GM21529 (cell line): ENCODE measurements at regions not wholly inside any gene's neighbourhood (a gene's known extent, or its start where the extent isn't known, plus 50 kb on each side); places are given as distances from the start of the nearest gene placed in this dataset.
"Not testable (repeated sequence)": the region's sequence is repeated elsewhere in the genome, so short reads cannot be mapped to it uniquely, and the experiment has no call there.

ENCODE experiments used
- ATAC-seq: cut with Tn5 transposase; IDR thresholded peaks from one replicate; pipeline ENCODE4 v1.9.1; 2021; ENCODE audit not compliant: unreplicated experiment

DNA sequence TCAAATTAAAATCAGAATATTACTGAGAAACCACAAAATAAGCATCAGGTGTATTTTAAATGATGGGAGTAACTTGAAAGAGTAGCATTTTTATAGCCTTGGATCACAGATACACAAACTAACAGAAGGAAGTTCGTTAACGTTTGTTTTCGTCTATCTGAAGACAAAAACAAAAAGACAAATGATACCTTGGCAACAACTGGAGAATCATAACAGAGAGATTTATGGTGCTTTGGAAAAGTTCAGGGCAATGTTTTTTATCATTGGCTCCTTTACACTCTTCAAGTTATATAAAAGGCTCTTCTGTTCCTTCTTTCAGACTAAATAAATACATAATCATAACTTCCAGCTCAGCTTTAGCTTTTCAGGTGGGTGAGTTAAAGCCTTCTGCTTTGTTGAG is 128.1 kb upstream of the VLDLR start:
- no peak for ATAC-seq

DNA sequence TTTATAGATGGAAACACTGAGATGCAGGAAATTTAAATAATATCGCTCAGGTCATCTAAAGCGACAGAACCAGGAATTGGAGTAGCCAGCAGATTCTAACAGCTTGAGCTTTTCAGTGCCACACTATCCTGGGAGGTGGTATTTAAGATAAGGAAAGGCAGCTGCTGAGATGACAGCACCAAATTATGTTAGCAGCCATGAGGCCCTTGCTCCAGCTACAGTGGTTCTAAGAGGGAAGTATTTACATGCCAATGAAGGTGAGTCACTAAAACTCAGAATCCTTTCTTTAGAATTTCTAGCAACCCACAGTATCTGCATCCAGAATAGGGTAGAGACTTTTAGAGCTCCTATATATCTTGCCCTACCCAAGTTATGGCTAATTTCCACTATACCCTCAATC is 127.0 kb upstream of the VLDLR start:
- ATAC-seq: no peak

DNA sequence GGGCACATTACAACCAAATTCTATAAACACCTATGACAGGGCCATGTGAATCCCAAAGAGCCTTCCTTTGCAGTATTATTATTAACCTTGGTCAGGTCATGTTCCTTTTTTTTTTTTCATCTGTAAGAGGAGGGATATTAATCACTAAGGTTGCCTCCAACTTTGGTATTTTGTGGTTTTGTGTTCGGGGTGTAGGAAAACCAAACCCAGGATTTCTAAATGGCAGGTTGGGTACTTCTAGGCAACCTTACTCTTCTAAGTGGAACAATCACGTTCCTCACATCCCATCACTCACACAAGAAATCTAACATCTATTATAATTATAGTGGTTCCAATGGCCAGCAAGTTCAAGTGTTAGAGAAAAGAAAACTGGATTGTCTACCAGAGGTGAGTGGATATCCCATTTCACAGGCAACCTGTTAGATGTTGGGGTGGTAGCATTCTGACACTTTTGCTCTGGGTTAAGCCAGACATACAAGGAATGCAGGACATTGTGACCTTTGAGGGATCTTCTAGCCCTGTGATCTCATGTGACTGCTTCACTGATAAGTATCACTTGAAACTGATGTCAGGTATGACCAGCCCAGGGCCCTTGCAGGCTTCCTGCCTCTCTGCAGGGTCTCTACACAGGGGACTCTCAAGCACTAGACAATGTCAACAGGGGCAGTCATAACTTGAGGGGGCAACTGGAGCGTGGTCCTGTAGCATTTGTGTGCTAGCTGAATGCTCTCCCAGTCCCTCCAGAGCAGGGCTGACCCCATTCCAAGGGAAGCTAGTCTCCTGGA is 126.2 kb upstream of the VLDLR start:
- ATAC-seq: no peak

DNA sequence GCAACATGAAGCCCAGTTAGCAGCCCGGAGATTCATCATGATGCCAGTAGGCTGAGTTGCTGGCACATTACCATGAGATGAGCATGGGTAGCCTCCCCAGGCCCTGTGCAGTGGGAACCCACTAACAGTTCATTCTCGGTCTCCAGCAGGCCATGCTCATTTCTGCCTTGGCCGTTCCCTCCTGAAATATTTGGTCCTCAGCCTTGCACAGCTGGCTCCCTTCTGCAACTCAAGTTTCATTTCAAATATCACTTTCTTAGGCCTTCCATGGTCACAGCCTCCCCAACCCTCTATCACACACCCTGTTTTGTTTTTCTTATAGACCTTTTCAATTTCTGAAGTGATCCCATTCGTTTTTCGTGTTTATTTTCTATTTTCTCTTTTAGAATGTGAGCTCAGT is 125.4 kb upstream of the VLDLR start:
- ATAC-seq: no peak

DNA sequence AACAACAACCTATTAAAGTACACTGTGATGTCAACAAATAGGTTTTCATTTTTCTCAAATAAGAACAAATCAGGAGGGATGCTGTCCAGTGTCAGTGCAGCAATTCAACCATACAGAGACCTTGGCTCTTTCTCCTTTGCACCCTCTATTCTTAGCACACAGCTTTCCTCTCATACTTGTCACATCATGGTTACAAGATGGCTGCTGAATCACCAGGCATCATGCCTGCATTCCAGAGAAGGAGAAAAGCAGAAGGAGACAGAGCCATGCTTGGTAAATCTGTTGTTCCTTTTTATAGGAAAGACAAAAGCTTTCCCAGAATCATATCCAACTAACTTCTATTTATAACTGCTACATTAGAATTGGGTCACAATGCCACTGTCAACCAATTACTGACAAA is 124.7 kb upstream of the VLDLR start:
- no peak for ATAC-seq

DNA sequence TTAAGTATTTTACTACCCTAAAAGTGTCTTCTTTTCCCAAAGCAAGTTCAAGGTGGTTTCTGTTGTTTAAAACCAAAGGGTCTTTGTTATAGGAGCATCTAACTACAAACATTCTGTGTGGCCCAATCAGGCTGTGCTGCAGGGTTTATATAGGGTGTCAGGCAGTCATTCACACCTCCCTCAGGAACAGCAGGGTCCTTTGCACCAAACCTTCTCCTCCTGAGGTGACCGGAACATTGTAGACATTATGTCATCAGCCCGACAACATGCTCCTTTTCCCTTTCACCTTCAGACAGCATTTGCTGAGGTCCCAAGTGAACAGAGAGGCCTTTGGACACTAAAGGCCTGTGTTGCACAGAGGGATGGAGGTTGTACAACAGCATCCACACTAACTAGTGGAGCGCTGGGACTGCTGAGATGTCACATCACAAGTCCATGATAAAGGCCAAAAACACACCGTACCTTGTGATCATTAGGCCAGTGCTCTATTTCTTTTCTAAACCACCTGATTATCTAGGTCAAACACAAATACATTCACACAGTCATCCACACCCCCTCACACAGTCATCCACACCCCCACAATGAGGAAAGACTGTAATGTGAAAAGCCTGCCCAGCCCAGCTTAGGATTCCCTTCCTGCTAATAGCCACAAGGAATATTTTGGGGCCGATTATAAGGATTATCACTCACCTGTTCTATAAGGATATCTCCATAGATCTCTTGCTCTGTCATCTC is 123.8 kb upstream of the VLDLR start:
- ATAC-seq: no peak

DNA sequence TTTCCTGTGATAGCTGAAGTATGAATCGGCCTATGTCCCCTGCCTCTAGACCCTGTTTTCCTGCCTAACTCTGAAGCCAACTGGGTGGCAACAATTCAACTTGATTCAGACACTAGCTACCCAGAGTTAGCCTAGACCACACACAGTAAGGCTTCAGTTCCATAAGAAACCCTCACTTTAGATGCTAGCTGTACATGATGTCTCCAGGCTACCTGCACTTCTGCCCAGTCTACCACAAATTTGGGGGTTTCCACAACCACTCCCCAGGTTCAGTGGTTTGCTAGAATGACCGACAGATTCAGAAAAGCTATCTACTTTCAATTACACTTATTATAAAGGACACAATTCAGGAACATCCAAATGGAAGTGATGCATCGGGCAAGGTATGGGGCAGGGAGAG is 119.4 kb upstream of the VLDLR start:
- ATAC-seq: no peak

DNA sequence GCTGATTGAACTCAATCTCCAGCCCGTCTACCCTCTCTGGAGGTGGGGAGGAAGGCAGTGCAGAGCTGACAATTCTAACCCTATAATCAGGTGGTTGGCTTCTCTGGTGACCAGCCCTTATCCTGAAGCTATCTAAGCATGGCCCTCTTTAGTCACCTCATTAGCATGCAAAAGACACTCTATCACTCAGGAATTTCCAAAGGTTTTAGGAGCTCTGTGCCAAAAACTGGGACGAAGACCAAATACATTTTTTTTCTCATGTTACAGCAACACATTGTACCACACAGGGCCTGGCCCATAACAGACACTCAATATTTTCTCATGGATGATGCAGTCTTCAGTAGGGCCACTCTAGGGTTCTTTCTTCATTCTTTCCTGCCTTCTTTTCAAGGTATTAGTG is 118.8 kb upstream of the VLDLR start:
- ATAC-seq: no peak

DNA sequence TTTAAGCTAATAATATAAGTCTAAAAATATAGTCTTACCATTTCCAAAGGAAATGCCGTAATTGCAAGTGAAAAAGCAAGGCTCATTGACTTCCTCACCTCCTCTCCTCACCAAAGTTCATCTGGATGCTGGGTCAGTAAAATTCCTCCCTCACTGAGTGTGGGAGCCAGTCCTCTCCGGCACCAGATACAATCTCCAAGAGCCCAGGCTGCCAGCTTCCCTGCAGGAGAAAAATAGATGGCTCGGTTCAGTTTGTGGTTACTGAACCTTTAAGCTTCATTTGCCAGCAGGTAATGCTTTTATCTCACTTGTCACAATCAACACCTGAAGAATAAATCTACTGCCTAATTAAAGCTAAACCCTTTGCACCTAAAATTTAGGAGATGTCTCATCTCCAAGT is 115.3 kb upstream of the VLDLR start:
- no peak for ATAC-seq

DNA sequence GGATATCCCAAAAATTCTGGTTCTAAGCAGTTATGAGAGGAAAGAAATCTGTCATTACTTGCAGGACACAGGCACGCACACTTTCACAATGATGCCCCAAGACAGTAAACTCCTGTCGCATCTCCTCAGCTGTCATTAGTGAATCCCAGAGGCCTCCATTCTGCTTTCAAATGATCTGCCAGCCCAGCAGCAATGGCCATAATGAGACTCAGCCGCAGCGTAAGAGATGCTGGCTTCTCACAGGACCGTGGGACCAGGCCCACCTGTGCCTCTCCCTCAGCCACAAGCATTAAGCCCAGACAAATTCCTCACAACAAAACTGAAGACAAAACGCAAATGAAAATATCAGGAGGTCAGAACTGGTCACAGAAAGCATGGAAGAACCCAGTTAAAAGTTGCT is 98.0 kb upstream of the VLDLR start:
- ATAC-seq: no peak

DNA sequence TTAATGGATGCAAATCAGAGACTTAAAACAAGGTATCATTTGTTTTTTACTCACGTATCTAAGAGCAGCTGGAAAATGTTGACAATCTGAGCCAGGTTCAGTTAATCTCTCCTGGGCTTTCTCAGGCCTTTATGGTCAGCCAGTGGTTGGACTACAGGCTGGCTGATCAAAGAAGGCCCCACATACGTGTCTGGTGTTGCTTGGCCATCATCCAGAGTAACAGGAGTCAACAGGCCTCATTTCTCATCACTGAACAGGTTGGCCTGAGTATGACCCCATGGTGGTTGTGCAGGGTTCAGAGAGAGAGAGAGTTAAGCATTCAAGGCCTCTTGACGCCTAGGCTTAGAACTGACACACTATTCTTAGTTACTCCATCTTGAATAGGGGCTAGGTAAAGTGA is 97.0 kb upstream of the VLDLR start:
- no peak for ATAC-seq

DNA sequence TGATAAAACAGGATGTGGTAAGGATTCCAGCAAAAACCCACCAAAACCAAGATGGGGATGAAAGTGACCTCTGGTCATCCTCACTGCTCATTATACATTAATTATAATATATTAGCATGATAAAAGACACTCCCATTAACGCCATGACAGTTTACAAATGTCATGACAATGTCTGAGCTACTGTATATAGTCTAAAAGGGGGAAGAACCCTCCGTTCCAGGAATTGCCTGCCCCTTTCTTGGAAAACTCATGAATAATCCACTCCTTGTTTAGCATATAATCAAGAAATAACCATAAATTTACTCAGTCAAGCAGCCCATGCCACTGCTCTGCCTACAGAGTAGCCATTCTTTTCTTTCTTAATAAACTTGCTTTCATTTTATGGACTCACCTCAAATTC is 96.4 kb upstream of the VLDLR start:
- ATAC-seq: no peak

DNA sequence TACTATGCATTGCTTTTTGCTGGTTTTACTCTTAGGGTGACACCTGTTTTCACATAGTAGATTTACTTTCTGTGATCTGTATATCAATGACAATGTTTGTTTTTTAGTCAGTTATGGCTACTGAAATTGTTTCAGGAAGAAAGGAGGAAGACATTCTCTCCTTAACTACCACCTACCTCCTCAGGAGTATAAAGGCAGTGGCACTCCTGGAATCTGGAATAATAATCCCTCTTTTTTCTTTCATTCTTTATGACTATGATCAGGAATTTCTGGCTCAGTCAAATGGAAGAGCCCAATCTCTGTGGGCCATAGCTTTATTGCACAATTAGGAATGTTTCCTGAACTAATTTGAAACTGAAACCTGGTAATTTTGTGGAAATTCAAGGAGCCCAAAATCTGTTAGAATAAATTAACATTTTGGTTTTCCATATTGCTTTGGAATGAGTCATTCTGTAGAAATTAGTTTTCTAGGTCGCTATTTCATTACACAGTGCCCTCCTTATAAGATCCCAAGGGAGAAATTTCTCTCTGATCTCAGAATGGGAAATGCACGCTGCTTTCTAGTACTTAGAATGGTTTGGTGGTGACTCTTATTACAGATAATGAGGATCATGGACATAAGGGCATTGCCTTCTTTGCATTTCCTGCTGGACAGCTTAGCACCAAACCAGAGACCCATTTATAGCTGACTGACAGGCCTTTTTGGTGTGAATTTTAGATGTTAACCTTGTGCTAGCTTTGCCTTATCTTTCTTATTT is 95.3 kb upstream of the VLDLR start:
- ATAC-seq: no peak

DNA sequence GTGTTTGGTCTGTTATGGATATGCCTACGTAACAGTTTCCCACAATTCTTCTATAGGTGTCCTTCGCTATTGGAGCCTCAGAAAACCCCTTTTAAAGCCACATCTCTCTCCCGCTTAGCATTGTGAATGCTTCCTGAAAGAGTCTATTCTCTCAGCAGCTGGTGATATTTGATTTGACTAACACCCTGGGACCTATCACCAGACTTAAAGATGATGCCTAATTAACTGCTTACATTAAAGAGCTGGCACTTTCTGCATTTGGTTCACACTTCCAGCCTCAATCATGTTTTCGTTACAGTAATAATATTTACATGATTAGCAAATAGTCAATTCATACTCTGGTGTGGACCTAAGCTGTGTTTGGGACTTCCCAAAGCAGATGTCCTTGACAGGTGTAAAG is 90.1 kb upstream of the VLDLR start:
- no peak for ATAC-seq

DNA sequence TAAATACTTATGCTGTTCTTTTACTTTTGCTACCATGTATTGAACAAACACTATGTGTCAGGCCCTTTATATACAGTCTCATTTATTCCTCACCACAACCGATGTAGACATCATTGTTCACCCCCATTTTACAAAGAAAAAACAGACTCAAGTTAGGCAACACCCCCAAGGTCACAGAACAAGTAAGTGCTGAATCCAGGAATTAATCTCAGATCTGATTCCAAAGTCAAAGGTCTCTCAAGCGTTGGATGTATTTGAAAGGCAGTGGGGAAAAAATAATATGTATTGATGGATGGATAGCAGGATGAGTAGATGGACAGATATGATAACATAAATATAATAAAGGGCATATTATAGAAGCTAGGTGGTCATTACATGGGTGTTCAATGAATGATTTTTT is 85.1 kb upstream of the VLDLR start:
- no peak for ATAC-seq

DNA sequence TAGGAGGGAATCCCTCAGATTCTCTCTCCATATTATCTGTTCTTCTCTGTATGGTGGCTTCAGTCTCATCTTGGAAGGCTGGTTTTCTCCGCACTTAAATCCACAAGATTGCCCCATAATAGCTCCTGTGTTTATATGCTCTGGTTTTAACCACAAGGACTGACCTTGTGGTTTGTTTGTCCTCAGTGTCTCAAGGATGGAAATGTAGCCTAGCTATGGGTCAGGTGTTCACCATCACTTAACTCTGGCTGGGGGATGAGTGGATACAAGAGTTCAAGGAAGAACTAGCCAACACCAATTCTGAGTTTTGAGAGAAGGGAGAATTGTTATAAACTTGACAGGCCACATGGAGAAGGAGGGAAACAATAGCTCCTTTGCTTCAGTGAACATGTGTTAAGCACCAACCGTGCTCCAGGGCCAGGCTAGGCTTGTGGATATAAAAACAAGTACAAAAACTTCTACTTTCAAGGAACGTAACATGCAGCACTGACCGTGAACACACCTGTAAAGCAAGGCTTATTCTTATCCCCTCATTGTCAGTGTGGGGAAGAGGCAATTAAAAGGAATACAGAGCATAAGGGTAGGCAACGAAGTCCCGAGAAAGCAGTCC is 75.6 kb upstream of the VLDLR start:
- no peak for ATAC-seq

DNA sequence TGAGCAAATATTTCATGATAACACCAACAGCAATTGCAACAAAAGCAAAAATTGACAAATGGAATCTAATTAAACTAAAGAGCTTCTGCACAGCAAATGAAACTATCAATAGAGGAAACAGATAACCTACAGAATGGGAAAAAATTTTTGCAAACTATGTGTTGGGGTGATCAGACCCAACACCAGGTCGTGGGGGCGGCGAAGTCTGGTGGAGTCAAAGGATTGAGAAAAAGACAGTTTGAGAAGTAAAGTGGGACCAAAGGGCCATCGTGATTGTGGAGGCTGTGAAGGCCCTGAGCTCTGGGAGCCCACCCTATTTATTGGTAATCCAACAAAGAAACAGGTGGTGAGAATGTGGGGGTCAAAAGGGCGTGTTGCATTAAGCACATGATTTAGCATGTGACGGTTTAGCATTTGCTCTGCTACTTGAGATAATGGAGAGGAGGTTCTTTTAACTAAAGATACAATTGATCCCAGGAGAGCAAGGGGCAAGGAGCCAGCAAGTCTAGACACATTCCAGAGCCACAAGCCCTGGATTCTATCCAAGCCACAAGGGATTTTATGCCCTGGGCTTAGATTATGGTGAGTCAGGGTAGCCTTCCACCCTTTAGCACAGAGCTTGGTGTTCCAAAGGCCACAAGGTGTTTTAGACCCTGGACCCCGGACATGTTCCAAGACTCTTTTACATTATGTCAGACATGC is 65.5 kb upstream of the VLDLR start:
- ATAC-seq: not testable (repeated sequence)

DNA sequence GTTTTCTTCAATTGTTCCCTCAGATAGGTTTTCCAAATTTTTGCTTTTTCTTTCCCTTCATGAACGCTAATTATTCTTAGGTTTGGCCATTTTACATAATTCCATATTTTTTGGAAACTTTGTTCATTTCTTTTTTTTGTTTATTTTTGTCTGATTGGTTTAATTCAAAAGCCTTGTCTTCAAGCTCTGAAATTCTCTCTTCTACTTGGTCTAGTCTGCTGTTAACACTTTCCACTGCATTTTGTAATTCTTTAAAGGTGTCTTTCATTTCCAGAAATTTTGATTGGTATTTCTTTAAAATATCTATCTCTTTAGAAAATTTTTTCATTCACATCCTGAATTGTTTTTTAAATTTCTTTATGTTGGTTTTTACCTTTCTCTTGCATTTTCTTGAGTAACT is 63.9 kb upstream of the VLDLR start:
- ATAC-seq: no peak

DNA sequence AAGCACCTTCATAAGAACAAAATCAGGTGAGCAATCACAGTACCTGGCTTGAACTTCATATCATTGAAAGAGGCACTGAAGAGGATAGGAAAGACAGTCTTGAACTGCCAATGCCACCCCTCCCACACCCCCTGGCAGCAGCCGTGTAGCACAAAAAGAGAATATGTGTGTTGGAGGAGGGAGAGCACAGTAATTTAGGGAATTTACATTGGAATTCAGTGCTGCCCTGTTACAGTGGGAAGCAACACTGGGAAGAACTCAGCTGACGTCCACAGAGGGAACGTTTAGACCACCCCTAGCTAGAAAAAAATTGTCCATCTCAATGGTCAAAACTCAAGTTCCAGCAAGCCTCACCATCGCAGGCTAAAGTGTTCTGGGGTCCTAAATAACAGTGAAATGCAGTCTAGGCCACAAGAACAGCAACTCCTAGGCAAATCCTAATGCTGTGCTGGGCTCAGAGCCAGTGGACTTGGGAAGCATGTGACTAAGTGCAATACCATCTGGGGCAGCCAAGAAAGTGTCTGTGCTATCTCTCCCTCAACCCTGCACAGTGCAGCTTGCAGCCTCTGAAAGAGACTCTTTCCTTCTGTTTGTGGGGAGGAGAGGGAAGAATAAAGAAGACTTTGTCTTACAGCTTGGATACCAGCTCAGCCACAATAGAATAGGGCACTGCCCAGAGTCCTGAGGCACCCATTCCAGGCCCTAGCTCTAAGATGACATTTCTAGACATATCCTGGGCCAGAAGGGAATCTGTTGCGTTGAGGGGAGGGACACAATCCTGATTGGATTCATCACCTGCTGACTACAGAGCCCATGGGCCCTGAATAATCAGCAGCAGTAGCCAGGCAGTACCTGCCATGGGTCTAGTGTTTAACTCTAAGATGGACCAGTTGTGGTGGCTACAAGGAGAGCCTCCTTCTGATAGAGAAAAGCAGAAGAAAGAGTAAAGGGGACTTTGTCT is 62.1 kb upstream of the VLDLR start:
- no peak for ATAC-seq

DNA sequence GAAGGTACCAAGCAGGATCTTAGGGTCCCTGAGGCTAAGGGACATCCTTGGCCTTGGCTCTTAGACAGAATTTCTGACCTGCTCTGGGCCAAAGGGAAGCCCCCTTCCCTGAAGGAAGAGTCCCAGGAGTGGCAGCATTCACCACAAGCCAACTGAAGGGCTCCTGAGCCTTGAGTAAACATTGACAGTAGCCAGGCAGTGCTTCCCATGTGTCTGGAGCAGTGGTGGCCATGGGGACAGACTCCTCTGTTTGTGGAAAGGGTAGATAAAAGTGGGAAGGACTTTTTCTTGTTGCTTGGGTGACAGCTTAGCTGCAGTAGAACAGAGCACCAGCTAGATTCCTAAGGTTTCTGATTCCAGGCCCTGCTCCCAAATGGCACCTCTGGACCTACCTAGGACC is 61.4 kb upstream of the VLDLR start:
- no peak for ATAC-seq
